Stimulated activated CD4-positive, alpha-beta T cell treated with anti-CD3 and anti-CD28 coated beads, Interleukin-2, amount 100 ng/mL, for 48 hours (primary cell): ENCODE measurements at regions not wholly inside any gene's neighbourhood (a gene's known extent, or its start where the extent isn't known, plus 50 kb on each side); places are given as distances from the start of the nearest gene placed in this dataset.
"Not testable (repeated sequence)": the region's sequence is repeated elsewhere in the genome, so short reads cannot be mapped to it uniquely, and the experiment has no call there.

ENCODE experiments used
- DNase-seq, 2 donors: peaks; one replicate each; pipeline ENCODE4 v3.0.0-alpha.2; 2020

- DNase-seq: no peak
Observed at GRCh38 chr16:47903470-47903869, 252.3 kb downstream of the ABCC12 start.

GRCh38 chr16:47897105-47897504, 258.7 kb downstream of the ABCC12 start:
- not testable (repeated sequence) for DNase-seq

- no peak for DNase-seq
Observed at GRCh38 chr16:47895146-47895545, 260.6 kb downstream of the ABCC12 start.

- DNase-seq: no peak
Observed at GRCh38 chr16:47892999-47893398, 262.8 kb downstream of the ABCC12 start.

GRCh38 chr16:47888734-47889133, 267.1 kb downstream of the ABCC12 start:
- no peak for DNase-seq

- DNase-seq: no peak
Observed at GRCh38 chr16:47888142-47888541, 267.7 kb downstream of the ABCC12 start.

GRCh38 chr16:47887496-47887895, 268.3 kb downstream of the ABCC12 start:
- DNase-seq: no peak

GRCh38 chr16:47886631-47887415, 269.0 kb downstream of the ABCC12 start:
- no peak for DNase-seq

- DNase-seq: no peak
Observed at GRCh38 chr16:47886139-47886538, 269.7 kb downstream of the ABCC12 start.

- no peak for DNase-seq
Observed at GRCh38 chr16:47885489-47885888, 270.3 kb downstream of the ABCC12 start.

- DNase-seq: no peak
Observed at GRCh38 chr16:47884116-47884725, 271.6 kb downstream of the ABCC12 start.

GRCh38 chr16:47881574-47881973, 274.2 kb downstream of the ABCC12 start:
- DNase-seq: no peak

GRCh38 chr16:47880653-47881052, 275.1 kb downstream of the ABCC12 start:
- DNase-seq: no peak

- DNase-seq: no peak
Observed at GRCh38 chr16:47877166-47877565, 278.6 kb downstream of the ABCC12 start.

GRCh38 chr16:47876511-47876910, 279.3 kb downstream of the ABCC12 start:
- no peak for DNase-seq

- DNase-seq: no peak
Observed at GRCh38 chr16:47873434-47873833, 282.4 kb downstream of the ABCC12 start.

- DNase-seq: no peak
Observed at GRCh38 chr16:47872225-47872624, 283.6 kb downstream of the ABCC12 start.

- no peak for DNase-seq
Observed at GRCh38 chr16:47866423-47866822, 289.4 kb downstream of the ABCC12 start.

GRCh38 chr16:47865337-47865855, 290.4 kb downstream of the ABCC12 start:
- no peak for DNase-seq

GRCh38 chr16:47864262-47864661, 291.5 kb downstream of the ABCC12 start:
- not testable (repeated sequence) for DNase-seq

GRCh38 chr16:47861999-47862398, 293.8 kb downstream of the ABCC12 start:
- no peak for DNase-seq

- DNase-seq: no peak
Observed at GRCh38 chr16:47858333-47858982, 297.3 kb downstream of the ABCC12 start.

GRCh38 chr16:47855431-47855830, 300.4 kb downstream of the ABCC12 start:
- no peak for DNase-seq

- DNase-seq: no peak
Observed at GRCh38 chr16:47854737-47855136, 301.1 kb downstream of the ABCC12 start.
